ENCODE measurements at regions not wholly inside any gene's neighbourhood (a gene's known extent, or its start where the extent isn't known, plus 50 kb on each side); places are given as distances from the start of the nearest gene placed in this dataset.

DNA sequence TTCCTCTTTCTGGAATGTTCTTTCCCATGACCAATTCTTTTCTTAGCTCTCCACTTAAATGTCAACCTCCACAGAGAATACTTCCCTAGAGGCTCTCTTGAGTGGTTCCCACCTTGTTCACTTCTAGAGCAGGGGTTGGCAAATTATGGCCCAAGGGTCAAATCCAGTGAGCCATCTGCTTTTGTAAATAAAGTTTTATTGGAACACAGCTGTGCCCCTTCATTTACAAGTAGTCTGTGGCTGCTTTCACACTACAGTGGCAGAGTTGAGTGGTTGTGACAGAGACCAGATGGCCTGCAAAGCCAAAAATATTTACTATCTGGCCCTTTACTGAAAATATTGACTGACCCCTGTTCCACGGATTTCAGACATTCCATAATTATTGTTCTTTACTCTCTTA is 166.2 kb downstream of the WNT5A start:
- no peak for ATAC-seq (ENCODE audit: insufficient read depth, low read depth)
- H3K36me3 ChIP-seq (ENCODE audit: insufficient read depth, low read length) = no peaks in the 10 kb centered on the region
- H3K79me2 ChIP-seq (ENCODE audit: insufficient read depth, low read length) = no peaks in the 10 kb centered on the region
- no peak overlapping the region for H3K27ac ChIP-seq (ENCODE audit: low read length)
- no peaks in the 10 kb centered on the region for H3K27me3 ChIP-seq (ENCODE audit: insufficient read depth, low read length, poor library complexity)
- no peaks in the 10 kb centered on the region for H3K4me1 ChIP-seq (ENCODE audit: insufficient read depth, low read length)
- no peak for DNase-seq
- no peaks in the 10 kb centered on the region for H4K20me1 ChIP-seq (ENCODE audit: insufficient read depth, low read length)
- no peak overlapping the region for H3K9ac ChIP-seq (ENCODE audit: low read depth, low read length)
- H2AFZ ChIP-seq (ENCODE audit: low read depth, low read length) = no peak overlapping the region
- H3K4me2 ChIP-seq (ENCODE audit: insufficient read depth, low read length) = no peak overlapping the region
- no peak overlapping the region for H3K4me3 ChIP-seq (ENCODE audit: low read depth in 1 of 2, low read length in 2 of 2)
- no peaks in the 10 kb centered on the region for H3K9me3 ChIP-seq (ENCODE audit: insufficient read depth, low read length, severe bottlenecking)
- no peak for TF ChIP-seq EZH2 (IDR thresholded peaks at IDR 0.05; ENCODE audit: borderline replicate concordance, low read depth, low read length, severe bottlenecking)
- TF ChIP-seq, protein P1, sequence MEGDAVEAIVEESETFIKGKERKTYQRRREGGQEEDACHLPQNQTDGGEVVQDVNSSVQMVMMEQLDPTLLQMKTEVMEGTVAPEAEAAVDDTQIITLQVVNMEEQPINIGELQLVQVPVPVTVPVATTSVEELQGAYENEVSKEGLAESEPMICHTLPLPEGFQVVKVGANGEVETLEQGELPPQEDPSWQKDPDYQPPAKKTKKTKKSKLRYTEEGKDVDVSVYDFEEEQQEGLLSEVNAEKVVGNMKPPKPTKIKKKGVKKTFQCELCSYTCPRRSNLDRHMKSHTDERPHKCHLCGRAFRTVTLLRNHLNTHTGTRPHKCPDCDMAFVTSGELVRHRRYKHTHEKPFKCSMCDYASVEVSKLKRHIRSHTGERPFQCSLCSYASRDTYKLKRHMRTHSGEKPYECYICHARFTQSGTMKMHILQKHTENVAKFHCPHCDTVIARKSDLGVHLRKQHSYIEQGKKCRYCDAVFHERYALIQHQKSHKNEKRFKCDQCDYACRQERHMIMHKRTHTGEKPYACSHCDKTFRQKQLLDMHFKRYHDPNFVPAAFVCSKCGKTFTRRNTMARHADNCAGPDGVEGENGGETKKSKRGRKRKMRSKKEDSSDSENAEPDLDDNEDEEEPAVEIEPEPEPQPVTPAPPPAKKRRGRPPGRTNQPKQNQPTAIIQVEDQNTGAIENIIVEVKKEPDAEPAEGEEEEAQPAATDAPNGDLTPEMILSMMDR (IDR thresholded peaks at IDR 0.05; ENCODE audit: borderline replicate concordance, extremely low read depth, low read length, poor library complexity, severe bottlenecking) = no peak

DNA sequence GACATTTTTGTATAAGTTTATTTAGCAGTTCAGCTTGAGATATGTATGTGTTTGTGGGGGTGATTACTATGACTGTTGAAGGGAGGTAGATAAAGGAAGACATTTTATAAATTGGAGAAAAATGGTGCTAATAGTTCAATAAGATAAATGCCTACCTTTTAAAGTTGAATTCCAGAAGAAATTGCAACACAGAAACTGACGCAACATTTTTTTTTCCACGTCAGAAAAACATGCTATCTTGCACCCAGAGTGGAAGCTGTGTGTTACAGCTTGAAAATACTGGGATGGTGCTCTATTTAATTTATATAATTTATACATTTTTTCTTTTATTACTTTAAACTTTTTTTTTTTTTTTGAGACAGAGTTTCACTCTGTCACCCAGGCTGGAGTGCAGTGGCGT is 171.7 kb downstream of the WNT5A start:
- no peaks in the 10 kb centered on the region for H3K36me3 ChIP-seq (ENCODE audit: insufficient read depth, low read length)
- no peaks in the 10 kb centered on the region for H3K27me3 ChIP-seq (ENCODE audit: insufficient read depth, low read length, poor library complexity)
- no peak for ATAC-seq (ENCODE audit: insufficient read depth, low read depth)
- no peaks in the 10 kb centered on the region for H4K20me1 ChIP-seq (ENCODE audit: insufficient read depth, low read length)
- H3K79me2 ChIP-seq (ENCODE audit: insufficient read depth, low read length) = no peaks in the 10 kb centered on the region
- DNase-seq = no peak
- no peak overlapping the region for H3K9ac ChIP-seq (ENCODE audit: low read depth, low read length)
- H2AFZ ChIP-seq (ENCODE audit: low read depth, low read length) = no peak overlapping the region
- H3K9me3 ChIP-seq (ENCODE audit: insufficient read depth, low read length, severe bottlenecking) = no peaks in the 10 kb centered on the region
- no peak overlapping the region for H3K4me2 ChIP-seq (ENCODE audit: insufficient read depth, low read length)
- H3K4me1 ChIP-seq (ENCODE audit: insufficient read depth, low read length) = no peaks in the 10 kb centered on the region
- H3K4me3 ChIP-seq (ENCODE audit: low read depth in 1 of 2, low read length in 2 of 2) = no peak overlapping the region
- TF ChIP-seq, protein P1 (IDR thresholded peaks at IDR 0.05; ENCODE audit: borderline replicate concordance, extremely low read depth, low read length, poor library complexity, severe bottlenecking) = no peak
- no peak for TF ChIP-seq EZH2 (IDR thresholded peaks at IDR 0.05; ENCODE audit: borderline replicate concordance, low read depth, low read length, severe bottlenecking)
- H3K27ac ChIP-seq (ENCODE audit: low read length) = no peak overlapping the region

DNA sequence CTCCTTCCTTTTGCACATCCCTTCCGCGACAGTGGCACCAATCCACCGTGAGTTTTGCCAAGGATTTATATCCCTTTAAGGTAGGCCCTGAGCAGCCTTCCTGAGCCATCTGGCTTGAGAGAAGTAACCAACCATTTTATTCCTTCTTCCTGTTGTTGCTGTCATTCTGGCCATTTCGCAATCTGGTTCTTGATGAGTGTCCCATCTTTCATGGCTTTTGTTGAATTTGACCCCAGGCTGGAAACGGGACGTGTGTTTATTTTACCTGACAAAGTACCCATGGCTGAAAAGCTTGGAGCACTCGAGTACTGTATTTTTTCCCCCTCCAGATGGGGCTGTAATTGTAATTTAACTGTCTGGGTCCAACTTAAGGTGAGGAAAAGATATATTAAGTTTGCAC is 173.4 kb downstream of the WNT5A start:
- no peak overlapping the region for H3K4me3 ChIP-seq (ENCODE audit: low read depth in 1 of 2, low read length in 2 of 2)
- H3K4me1 ChIP-seq (ENCODE audit: insufficient read depth, low read length) = no peaks in the 10 kb centered on the region
- ATAC-seq (ENCODE audit: insufficient read depth, low read depth) (no peak), DNase-seq (no peak)
- H3K4me2 ChIP-seq (ENCODE audit: insufficient read depth, low read length) = no peak overlapping the region
- H3K36me3 ChIP-seq (ENCODE audit: insufficient read depth, low read length) = no peaks in the 10 kb centered on the region
- no peaks in the 10 kb centered on the region for H3K27me3 ChIP-seq (ENCODE audit: insufficient read depth, low read length, poor library complexity)
- TF ChIP-seq, protein P1 (IDR thresholded peaks at IDR 0.05; ENCODE audit: borderline replicate concordance, extremely low read depth, low read length, poor library complexity, severe bottlenecking) = no peak
- TF ChIP-seq EZH2 (IDR thresholded peaks at IDR 0.05; ENCODE audit: borderline replicate concordance, low read depth, low read length, severe bottlenecking) = no peak
- H3K9me3 ChIP-seq (ENCODE audit: insufficient read depth, low read length, severe bottlenecking) = no peaks in the 10 kb centered on the region
- no peaks in the 10 kb centered on the region for H4K20me1 ChIP-seq (ENCODE audit: insufficient read depth, low read length)
- H3K27ac ChIP-seq (ENCODE audit: low read length) = no peak overlapping the region
- no peak overlapping the region for H3K9ac ChIP-seq (ENCODE audit: low read depth, low read length)
- H2AFZ ChIP-seq (ENCODE audit: low read depth, low read length) = no peak overlapping the region
- no peaks in the 10 kb centered on the region for H3K79me2 ChIP-seq (ENCODE audit: insufficient read depth, low read length)

DNA sequence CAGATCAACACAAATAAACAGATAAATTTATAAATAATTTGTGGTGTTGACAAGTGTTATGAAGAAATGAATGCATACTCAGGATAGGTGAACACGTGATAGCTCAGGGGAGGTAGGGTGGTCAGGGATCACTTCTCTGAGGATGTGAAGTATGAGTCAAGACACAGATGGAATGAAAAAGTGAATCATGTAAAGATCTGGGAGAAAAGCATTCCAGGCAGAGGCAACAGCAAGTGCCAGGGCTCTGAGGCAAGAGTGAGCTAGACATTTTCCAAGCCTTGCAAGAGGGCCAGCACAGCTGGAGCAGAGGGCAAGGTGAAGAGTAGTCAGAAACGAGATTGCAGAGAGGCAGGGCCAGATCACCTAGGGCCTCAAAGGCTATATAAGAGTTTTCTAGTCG is 177.8 kb downstream of the WNT5A start:
- Histone ChIP-seq H3K4me2 (ENCODE audit: insufficient read depth, low read length) (no peak overlapping the region), H3K27ac (ENCODE audit: low read length) (no peak overlapping the region), H3K4me1 (ENCODE audit: insufficient read depth, low read length) (no peaks in the 10 kb centered on the region), H4K20me1 (ENCODE audit: insufficient read depth, low read length) (no peaks in the 10 kb centered on the region), H3K36me3 (ENCODE audit: insufficient read depth, low read length) (no peaks in the 10 kb centered on the region), H3K79me2 (ENCODE audit: insufficient read depth, low read length) (no peaks in the 10 kb centered on the region), H3K27me3 (ENCODE audit: insufficient read depth, low read length, poor library complexity) (no peaks in the 10 kb centered on the region), H3K9ac (ENCODE audit: low read depth, low read length) (no peak overlapping the region), H3K9me3 (ENCODE audit: insufficient read depth, low read length, severe bottlenecking) (no peaks in the 10 kb centered on the region), H2AFZ (ENCODE audit: low read depth, low read length) (no peak overlapping the region), H3K4me3 (ENCODE audit: low read depth in 1 of 2, low read length in 2 of 2) (no peak overlapping the region)
- ATAC-seq (ENCODE audit: insufficient read depth, low read depth) = no peak
- no peak for DNase-seq
- TF ChIP-seq, protein P1 (IDR thresholded peaks at IDR 0.05; ENCODE audit: borderline replicate concordance, extremely low read depth, low read length, poor library complexity, severe bottlenecking) = no peak
- TF ChIP-seq EZH2 (IDR thresholded peaks at IDR 0.05; ENCODE audit: borderline replicate concordance, low read depth, low read length, severe bottlenecking) = no peak

Data from DND-41 (cell line).